Caco-2 (cell line): ENCODE measurements at regions not wholly inside any gene's neighbourhood (a gene's known extent, or its start where the extent isn't known, plus 50 kb on each side); places are given as distances from the start of the nearest gene placed in this dataset.

ENCODE experiments used
- BruUV-seq: library from RNA; stranded (reverse); fragments of 400-500 nt; replicated peaks from 2 replicates; lab custom pipeline; 2021; lab: Mats Ljungman, UMichigan
- CTCF ChIA-PET: fragments of 300-600 bp; sonication (Branson Sonifier 250); formaldehyde crosslinking; loops from one replicate; lab custom pipeline; 2022; ENCODE audit warnings: antibody characterized with exemption; lab: Charles Lee
- POLR2A ChIA-PET: fragments of 300-600 bp; sonication (Branson Sonifier 250); formaldehyde crosslinking; loops from one replicate; lab custom pipeline; 2022; ENCODE audit warnings: antibody characterized with exemption; lab: Charles Lee
- DNase-seq, 2 experiments: peaks; one replicate each; pipeline versions ENCODE4 v3.0.0 to v3.0.0-alpha.2; 2020 to 2022
- H3K27me3 ChIP-seq: replicated peaks from 2 replicates; pipeline ENCODE4 v1.6.0; 2011; ENCODE audit warnings: low read length; ENCODE audit not compliant: control insufficient read depth, insufficient read depth
- H3K36me3 ChIP-seq: 2 replicates; pipeline ENCODE4 v1.5.1; 2011; ENCODE audit warnings: low read length; ENCODE audit not compliant: control insufficient read depth, insufficient read depth
- H3K4me1 ChIP-seq: fragments of 250-450 bp; sonication (Bioruptor Pico); 2 replicates; pipeline ENCODE4 v1.5.1; 2020; ENCODE audit warnings: mild to moderate bottlenecking
- H3K4me3 ChIP-seq: 2 replicates; pipeline ENCODE4 v1.5.1; 2011; ENCODE audit warnings: low read depth, mild to moderate bottlenecking, control low read depth, low read length
- H3K9me3 ChIP-seq: fragments of 250-450 bp; sonication (Bioruptor Pico); 2 replicates; pipeline ENCODE4 v1.5.1; 2020; ENCODE audit warnings: mild to moderate bottlenecking, moderate library complexity
- H3K27ac Mint-ChIP-seq: one replicate; pipeline ENCODE4 v1.8.0; 2022; ENCODE audit warnings: mixed read lengths; ENCODE audit not compliant: unreplicated experiment
- H3K27me3 Mint-ChIP-seq: one replicate; pipeline ENCODE4 v1.8.0; 2022; ENCODE audit warnings: mixed read lengths; ENCODE audit not compliant: insufficient read depth, unreplicated experiment
- H3K36me3 Mint-ChIP-seq: one replicate; pipeline ENCODE4 v1.8.0; 2022; ENCODE audit warnings: mild to moderate bottlenecking, mixed read lengths; ENCODE audit not compliant: insufficient read depth, unreplicated experiment
- H3K4me1 Mint-ChIP-seq: one replicate; pipeline ENCODE4 v1.8.0; 2022; ENCODE audit warnings: low read depth, mixed read lengths; ENCODE audit not compliant: unreplicated experiment
- H3K4me3 Mint-ChIP-seq: one replicate; pipeline ENCODE4 v1.8.0; 2022; ENCODE audit warnings: mild to moderate bottlenecking, moderate library complexity, mixed read lengths; ENCODE audit not compliant: unreplicated experiment
- H3K9me3 Mint-ChIP-seq: one replicate; pipeline ENCODE4 v1.8.0; 2022; ENCODE audit warnings: mixed read lengths; ENCODE audit not compliant: unreplicated experiment
- CTCF ChIP-seq, 2 experiments: fragments of 200-600 bp in 1 of 2; IDR thresholded peaks; 1 replicate in 1 of 2; 2 replicates in 1 of 2; pipeline versions ENCODE4 v1.5.1 to v1.8.0; 2011 to 2022; ENCODE audit warnings: antibody characterized with exemption in 1 of 2, control low read depth in 1 of 2, inconsistent platforms in 1 of 2, low read depth in 1 of 2, low read length in 1 of 2, mild to moderate bottlenecking in 1 of 2, moderate library complexity in 1 of 2; ENCODE audit not compliant: insufficient read depth in 1 of 2, severe bottlenecking in 1 of 2, unreplicated experiment in 1 of 2
- intact Hi-C: fragments of 100-400 bp; cut with micrococcal nuclease; formaldehyde crosslinking; loops from one replicate; pipeline ENCODE4 v1.10.0; 2022; ENCODE audit not compliant: unreplicated experiment

GRCh38 chr3:189403194-189403593, 228.0 kb upstream of the TP63 start:
- ChIA-PET CTCF (no interaction called here), POLR2A (no interaction called here)
- no peak overlapping the region for H3K4me3 Mint-ChIP-seq
- H3K9me3 Mint-ChIP-seq = no peaks in the 10 kb centered on the region
- no peaks in the 10 kb centered on the region for H3K27me3 Mint-ChIP-seq
- TF ChIP-seq CTCF (IDR thresholded peaks at IDR 0.05; ENCODE audit: insufficient read depth in 1 of 2, low read depth in 1 of 2, low read length in 1 of 2, severe bottlenecking in 1 of 2, unreplicated experiment in 1 of 2) = no peak
- BruUV-seq = no TSS peak
- H3K4me1 Mint-ChIP-seq = no peaks in the 10 kb centered on the region
- intact Hi-C loops = loop anchor here (5.0 kb wide), 1 partner anchor 131 kb away; no protein-coding TSS in a partner anchor
- DNase-seq = no peak
- no peaks in the 10 kb centered on the region for H3K4me1 ChIP-seq
- H3K36me3 ChIP-seq = no peaks in the 10 kb centered on the region
- no peak overlapping the region for H3K4me3 ChIP-seq
- H3K36me3 Mint-ChIP-seq = no peaks in the 10 kb centered on the region
- H3K27ac Mint-ChIP-seq = no peak overlapping the region
- no peaks in the 10 kb centered on the region for H3K27me3 ChIP-seq
- H3K9me3 ChIP-seq = no peaks in the 10 kb centered on the region

DNA sequence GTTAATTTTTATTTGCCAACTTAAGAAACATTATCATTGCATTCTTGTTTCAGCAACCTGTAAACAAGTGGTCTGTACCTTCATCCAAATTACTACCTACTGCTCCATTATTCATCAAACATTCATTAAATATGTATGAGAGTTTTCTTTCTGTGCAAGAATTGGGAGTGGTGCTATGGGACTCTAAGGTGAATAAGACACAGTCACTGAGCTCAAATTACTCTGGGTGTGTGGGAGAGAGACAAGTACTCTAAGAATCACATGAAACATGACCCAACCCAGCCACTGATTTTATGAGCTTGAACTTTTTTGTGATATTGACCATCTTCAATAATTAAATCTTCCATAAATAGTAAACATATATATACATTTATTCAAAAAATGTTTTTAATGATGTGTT, 227.2 kb upstream of the TP63 start:
- DNase-seq = no peak
- Histone ChIP-seq H3K4me1 (no peaks in the 10 kb centered on the region), H3K36me3 (no peaks in the 10 kb centered on the region), H3K4me3 (no peak overlapping the region), H3K9me3 (no peaks in the 10 kb centered on the region), H3K27me3 (no peaks in the 10 kb centered on the region)
- intact Hi-C loops = loop anchor here (5.0 kb wide), 1 partner anchor 132 kb away; no protein-coding TSS in a partner anchor
- Mint-ChIP-seq H3K4me3 (no peak overlapping the region), H3K27ac (no peak overlapping the region), H3K36me3 (no peaks in the 10 kb centered on the region), H3K27me3 (no peaks in the 10 kb centered on the region), H3K9me3 (no peaks in the 10 kb centered on the region), H3K4me1 (no peaks in the 10 kb centered on the region)
- TF ChIP-seq CTCF (IDR thresholded peaks at IDR 0.05; ENCODE audit: insufficient read depth in 1 of 2, low read depth in 1 of 2, low read length in 1 of 2, severe bottlenecking in 1 of 2, unreplicated experiment in 1 of 2) = no peak
- ChIA-PET CTCF (no interaction called here), POLR2A (no interaction called here)
- no TSS peak for BruUV-seq

GRCh38 chr3:189404797-189405484, 226.2 kb upstream of the TP63 start:
- H3K9me3 Mint-ChIP-seq = no peaks in the 10 kb centered on the region

More at GRCh38 chr3:189404797-189405484, 226.2 kb upstream of the TP63 start:
- Mint-ChIP-seq H3K4me1 (no peaks in the 10 kb centered on the region), H3K27me3 (no peaks in the 10 kb centered on the region), H3K4me3 (no peak overlapping the region), H3K27ac (no peak overlapping the region), H3K36me3 (no peaks in the 10 kb centered on the region)
- H3K4me3 ChIP-seq = no peak overlapping the region
- H3K27me3 ChIP-seq = no peaks in the 10 kb centered on the region
- ChIA-PET CTCF (no interaction called here), POLR2A (no interaction called here)
- DNase-seq = no peak
- BruUV-seq = no TSS peak
- H3K36me3 ChIP-seq = no peaks in the 10 kb centered on the region
- no peaks in the 10 kb centered on the region for H3K9me3 ChIP-seq
- no peak for TF ChIP-seq CTCF (IDR thresholded peaks at IDR 0.05; ENCODE audit: insufficient read depth in 1 of 2, low read depth in 1 of 2, low read length in 1 of 2, severe bottlenecking in 1 of 2, unreplicated experiment in 1 of 2)
- intact Hi-C loops = loop anchor here (5.0 kb wide), 1 partner anchor 133 kb away; no protein-coding TSS in a partner anchor
- no peaks in the 10 kb centered on the region for H3K4me1 ChIP-seq
